ENCODE measurements at regions not wholly inside any gene's neighbourhood (a gene's known extent, or its start where the extent isn't known, plus 50 kb on each side); places are given as distances from the start of the nearest gene placed in this dataset.
A peak's percentile ranks its signal among the peaks of the same experiment; 100 is the strongest.

GRCh38 chr2:42860319-42861094 lies 68.1 kb upstream of the HAAO start:
- TF ChIP-seq, protein P1, sequence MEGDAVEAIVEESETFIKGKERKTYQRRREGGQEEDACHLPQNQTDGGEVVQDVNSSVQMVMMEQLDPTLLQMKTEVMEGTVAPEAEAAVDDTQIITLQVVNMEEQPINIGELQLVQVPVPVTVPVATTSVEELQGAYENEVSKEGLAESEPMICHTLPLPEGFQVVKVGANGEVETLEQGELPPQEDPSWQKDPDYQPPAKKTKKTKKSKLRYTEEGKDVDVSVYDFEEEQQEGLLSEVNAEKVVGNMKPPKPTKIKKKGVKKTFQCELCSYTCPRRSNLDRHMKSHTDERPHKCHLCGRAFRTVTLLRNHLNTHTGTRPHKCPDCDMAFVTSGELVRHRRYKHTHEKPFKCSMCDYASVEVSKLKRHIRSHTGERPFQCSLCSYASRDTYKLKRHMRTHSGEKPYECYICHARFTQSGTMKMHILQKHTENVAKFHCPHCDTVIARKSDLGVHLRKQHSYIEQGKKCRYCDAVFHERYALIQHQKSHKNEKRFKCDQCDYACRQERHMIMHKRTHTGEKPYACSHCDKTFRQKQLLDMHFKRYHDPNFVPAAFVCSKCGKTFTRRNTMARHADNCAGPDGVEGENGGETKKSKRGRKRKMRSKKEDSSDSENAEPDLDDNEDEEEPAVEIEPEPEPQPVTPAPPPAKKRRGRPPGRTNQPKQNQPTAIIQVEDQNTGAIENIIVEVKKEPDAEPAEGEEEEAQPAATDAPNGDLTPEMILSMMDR (IDR thresholded peaks at IDR 0.05; ENCODE audit: extremely low read depth in 1 of 2, insufficient read depth in 1 of 2, low read depth in 1 of 2, low read length in 2 of 2) = no peak
- TF ChIP-seq POLR2AphosphoS5 (IDR thresholded peaks at IDR 0.05; ENCODE audit: insufficient read depth, low read depth, low read length) = peak; percentile 26
- ChIA-PET POLR2A (no interaction called here), CTCF (interaction anchor here (0.8 to 4.9 kb wide), 18 partner anchors 10 to 595 kb away, joined by 3 to 30 read pairs (median 5); no protein-coding TSS in a partner anchor)
- no TSS peak for BruUV-seq (replicated peaks)
- FAIRE-seq (no peak), DNase-seq (ENCODE audit: low read depth, low spot score) (no peak)
- intact Hi-C loops (cut with micrococcal nuclease) = no loop called here
- Histone ChIP-seq H3K27ac (ENCODE audit: insufficient read depth, low read depth, low read length) (peak overlapping the region; percentile 5), H3K4me2 (ENCODE audit: insufficient read depth, low read length) (no peak overlapping the region), H3K4me3 (replicated peaks in 1 of 3; ENCODE audit: insufficient read depth in 1 of 3, low read depth in 1 of 3, low read length in 3 of 3) (no peak overlapping the region), H3K9me3 (replicated peaks; ENCODE audit: control insufficient read depth, insufficient read depth, low read length) (no peaks in the 10 kb centered on the region), H2AFZ (ENCODE audit: low read depth, low read length) (peak overlapping the region; percentile 72), H3K27me3 (ENCODE audit: control insufficient read depth in 2 of 2, insufficient read depth in 2 of 2, low read length in 2 of 2) (no peaks in the 10 kb centered on the region), H3K9ac (replicated peaks; ENCODE audit: extremely low read depth, insufficient read depth, low read length) (no peak overlapping the region), H3K36me3 (ENCODE audit: control insufficient read depth in 2 of 2, extremely low read depth in 1 of 2, insufficient read depth in 2 of 2, low read length in 2 of 2) (no peaks in the 10 kb centered on the region), H3K9me1 (replicated peaks; ENCODE audit: control insufficient read depth, extremely low read depth, insufficient read depth, low read length) (no peaks in the 10 kb centered on the region), H3K79me2 (ENCODE audit: control insufficient read depth, insufficient read depth, low read length) (no peaks in the 10 kb centered on the region), H3K4me1 (ENCODE audit: control insufficient read depth, extremely low read depth, insufficient read depth, low read length) (peaks cover 19% of the 10 kb centered on the region), H4K20me1 (replicated peaks; ENCODE audit: control insufficient read depth, extremely low read depth, insufficient read depth, low read length) (no peaks in the 10 kb centered on the region)
- dilution Hi-C loops (cut with MboI; ENCODE audit: extremely low pct_ligation_motif_present, low sequenced_read_pairs) = no loop called here

DNA sequence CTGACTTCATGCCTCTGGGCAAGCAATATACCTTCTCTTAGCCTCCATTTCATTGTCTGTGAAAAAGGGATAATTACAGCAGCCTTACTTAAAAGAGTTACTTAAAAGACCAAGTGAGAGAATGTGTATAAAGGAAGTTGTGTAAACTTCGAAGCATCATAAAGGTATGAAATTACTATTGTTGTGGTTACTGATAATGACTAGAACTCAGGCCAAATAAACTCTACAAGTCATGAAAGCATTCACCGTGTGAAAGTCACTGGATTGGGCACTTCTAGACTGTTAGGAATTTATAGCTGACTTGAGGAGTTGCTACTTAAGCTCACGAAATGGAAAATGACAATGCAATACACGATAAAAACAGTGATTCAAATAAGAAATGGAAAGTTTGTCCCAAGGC lies 67.4 kb upstream of the HAAO start:
- H3K9me3 ChIP-seq (replicated peaks; ENCODE audit: control insufficient read depth, insufficient read depth, low read length) = no peaks in the 10 kb centered on the region
- dilution Hi-C loops (cut with MboI; ENCODE audit: extremely low pct_ligation_motif_present, low sequenced_read_pairs) = no loop called here
- H3K79me2 ChIP-seq (ENCODE audit: control insufficient read depth, insufficient read depth, low read length) = no peaks in the 10 kb centered on the region
- intact Hi-C loops (cut with micrococcal nuclease) = loop anchor here (1.0 to 2.0 kb wide), 12 partner anchors 21 to 625 kb away; no protein-coding TSS in a partner anchor
- H2AFZ ChIP-seq (ENCODE audit: low read depth, low read length) = peak overlapping the region; percentile 72
- POLR2A ChIA-PET = no interaction called here
- CTCF ChIA-PET = interaction anchor here (0.7 to 4.9 kb wide), 21 partner anchors 10 to 595 kb away, joined by 3 to 30 read pairs (median 5); no protein-coding TSS in a partner anchor
- no peaks in the 10 kb centered on the region for H3K9me1 ChIP-seq (replicated peaks; ENCODE audit: control insufficient read depth, extremely low read depth, insufficient read depth, low read length)
- no peak overlapping the region for H3K27ac ChIP-seq (ENCODE audit: insufficient read depth, low read depth, low read length)
- no peaks in the 10 kb centered on the region for H3K27me3 ChIP-seq (ENCODE audit: control insufficient read depth in 2 of 2, insufficient read depth in 2 of 2, low read length in 2 of 2)
- no peak overlapping the region for H3K4me3 ChIP-seq (replicated peaks in 1 of 3; ENCODE audit: insufficient read depth in 1 of 3, low read depth in 1 of 3, low read length in 3 of 3)
- H3K4me2 ChIP-seq (ENCODE audit: insufficient read depth, low read length) = no peak overlapping the region
- H4K20me1 ChIP-seq (replicated peaks; ENCODE audit: control insufficient read depth, extremely low read depth, insufficient read depth, low read length) = no peaks in the 10 kb centered on the region
- peaks cover 19% of the 10 kb centered on the region for H3K4me1 ChIP-seq (ENCODE audit: control insufficient read depth, extremely low read depth, insufficient read depth, low read length)
- peak; percentile 69 for FAIRE-seq
- BruUV-seq (replicated peaks) = no TSS peak
- no peaks in the 10 kb centered on the region for H3K36me3 ChIP-seq (ENCODE audit: control insufficient read depth in 2 of 2, extremely low read depth in 1 of 2, insufficient read depth in 2 of 2, low read length in 2 of 2)
- H3K9ac ChIP-seq (replicated peaks; ENCODE audit: extremely low read depth, insufficient read depth, low read length) = no peak overlapping the region
- peak; percentile 65 for DNase-seq (ENCODE audit: low read depth, low spot score)
- TF ChIP-seq EZH2 (IDR thresholded peaks at IDR 0.05; ENCODE audit: borderline replicate concordance, low read depth, low read length, severe bottlenecking) = no peak
- TF ChIP-seq MYC (IDR thresholded peaks at IDR 0.05; ENCODE audit: low read depth, low read length) = no peak
- TF ChIP-seq POLR2AphosphoS5 (IDR thresholded peaks at IDR 0.05; ENCODE audit: insufficient read depth, low read depth, low read length) = no peak
- TF ChIP-seq, protein P1 (IDR thresholded peaks at IDR 0.05; ENCODE audit: extremely low read depth in 1 of 2, insufficient read depth in 1 of 2, low read depth in 1 of 2, low read length in 2 of 2) = no peak
- no peak for TF ChIP-seq POLR2A (IDR thresholded peaks at IDR 0.05; ENCODE audit: low read depth, low read length)
- TF ChIP-seq, protein P2, sequence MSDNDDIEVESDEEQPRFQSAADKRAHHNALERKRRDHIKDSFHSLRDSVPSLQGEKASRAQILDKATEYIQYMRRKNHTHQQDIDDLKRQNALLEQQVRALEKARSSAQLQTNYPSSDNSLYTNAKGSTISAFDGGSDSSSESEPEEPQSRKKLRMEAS (IDR thresholded peaks at IDR 0.05; ENCODE audit: insufficient read depth, insufficient read length) = no peak
- TF ChIP-seq JUN (IDR thresholded peaks at IDR 0.05; ENCODE audit: borderline replicate concordance, insufficient read depth, insufficient read length, low read depth) = no peak
- no peak for TF ChIP-seq FOS (IDR thresholded peaks at IDR 0.05; ENCODE audit: borderline replicate concordance, insufficient read depth, low read length)
- no peak for TF ChIP-seq GATA2 (IDR thresholded peaks at IDR 0.05; ENCODE audit: insufficient read depth, insufficient read length, low read depth, low read length)

Data from endothelial cell of umbilical vein (primary cell).